Liver (tissue), 3 donors: ENCODE measurements at regions not wholly inside any gene's neighbourhood (a gene's known extent, or its start where the extent isn't known, plus 50 kb on each side); places are given as distances from the start of the nearest gene placed in this dataset.

Source experiments
- ATF3 ChIP-seq: IDR thresholded peaks from 2 replicates; pipeline ENCODE4 v1.6.1; 2016; ENCODE audit warnings: antibody characterized with exemption
- CTCF ChIP-seq: fragments of 150-350 bp; IDR thresholded peaks from 2 replicates; pipeline ENCODE4 v1.5.1; 2017; ENCODE audit warnings: improper control_type of control experiment, low read depth, low read length; ENCODE audit not compliant: missing input control
- RAD21 ChIP-seq, 2 donors: IDR thresholded peaks; 2 replicates each; pipeline ENCODE4 v1.6.1; 2016; ENCODE audit warnings: antibody characterized with exemption in 2 of 2, mild to moderate bottlenecking in 2 of 2
- REST ChIP-seq: IDR thresholded peaks from 2 replicates; pipeline ENCODE4 v1.6.1; 2016; ENCODE audit warnings: antibody characterized with exemption, mild to moderate bottlenecking
- SP1 ChIP-seq: IDR thresholded peaks from 2 replicates; pipeline ENCODE4 v1.6.1; 2018; ENCODE audit warnings: antibody characterized with exemption, mild to moderate bottlenecking
- YY1 ChIP-seq: IDR thresholded peaks from 2 replicates; pipeline ENCODE4 v1.6.1; 2016; ENCODE audit warnings: antibody characterized with exemption, mild to moderate bottlenecking
- donor health status: healthy.
- donor health status: healthy.

- TF ChIP-seq CTCF (peak; percentile 39), RAD21 (IDR thresholded peaks at IDR 0.05) (peak; percentile 60 to 72), REST (peak; percentile 53), SP1 (peak; percentile 79), YY1 (peak; percentile 39), ATF3 (no peak)
Measured at GRCh38 chr11:89660234-89660633, 49.9 kb upstream of the TRIM77 start.
